HUDEP-2 (cell line): ENCODE measurements at regions not wholly inside any gene's neighbourhood (a gene's known extent, or its start where the extent isn't known, plus 50 kb on each side); places are given as distances from the start of the nearest gene placed in this dataset.
"Not testable (repeated sequence)": the region's sequence is repeated elsewhere in the genome, so short reads cannot be mapped to it uniquely, and the experiment has no call there.

Experiments used
- DNase-seq, 76 experiments: peaks; one replicate each; lab custom pipeline; 2025; ENCODE audit not compliant: unreplicated experiment in 76 of 76; lab: John Stamatoyannopoulos, UW

DNA sequence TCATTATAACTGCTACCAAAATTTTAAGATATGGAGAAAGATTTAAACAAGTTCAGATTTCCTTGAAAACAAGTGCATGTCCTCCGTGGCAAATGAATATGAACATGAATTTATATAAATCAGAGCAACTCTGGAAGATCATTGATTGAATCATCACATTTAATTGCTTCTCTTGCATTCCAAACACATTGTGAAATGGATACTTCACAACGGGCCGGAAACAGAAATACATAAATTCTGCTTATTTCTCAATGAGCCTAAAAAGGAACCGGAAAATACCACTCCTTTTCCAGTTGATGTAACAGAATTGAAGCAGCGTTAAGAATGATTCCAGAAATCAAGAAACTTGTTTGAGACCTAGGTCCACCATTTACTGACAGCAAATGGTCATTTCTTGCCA, 134.6 kb upstream of the BTN3A2 start:
- DNase-seq: no peak

DNA sequence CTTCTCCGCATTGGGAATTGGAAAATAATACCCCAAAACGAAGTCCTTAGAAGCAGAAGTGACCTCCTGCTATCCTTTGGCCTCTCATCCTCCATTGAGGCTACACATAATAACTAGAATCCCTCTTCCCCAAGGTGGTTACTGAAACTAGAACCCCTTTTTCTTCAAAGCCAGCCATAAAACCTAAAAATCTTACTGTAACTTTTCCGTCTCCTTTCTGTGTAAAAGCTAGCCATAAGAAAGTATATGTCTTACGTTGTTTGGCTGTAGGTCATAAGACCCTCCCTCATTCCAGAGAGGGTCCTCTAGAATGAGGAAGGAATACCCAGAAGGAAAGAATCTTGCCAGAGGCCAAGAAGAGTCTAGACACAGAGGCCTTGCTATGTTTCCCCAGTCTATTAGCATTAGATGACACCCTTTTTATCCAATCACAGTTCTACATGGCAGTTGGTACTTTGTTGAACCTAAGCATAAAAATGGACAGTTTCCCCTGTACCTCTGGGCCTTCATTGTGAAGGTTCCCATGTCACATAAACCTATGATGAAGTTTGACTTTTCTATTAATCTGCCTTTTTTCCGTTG, 133.9 kb upstream of the BTN3A2 start:
- DNase-seq: no peak

DNA sequence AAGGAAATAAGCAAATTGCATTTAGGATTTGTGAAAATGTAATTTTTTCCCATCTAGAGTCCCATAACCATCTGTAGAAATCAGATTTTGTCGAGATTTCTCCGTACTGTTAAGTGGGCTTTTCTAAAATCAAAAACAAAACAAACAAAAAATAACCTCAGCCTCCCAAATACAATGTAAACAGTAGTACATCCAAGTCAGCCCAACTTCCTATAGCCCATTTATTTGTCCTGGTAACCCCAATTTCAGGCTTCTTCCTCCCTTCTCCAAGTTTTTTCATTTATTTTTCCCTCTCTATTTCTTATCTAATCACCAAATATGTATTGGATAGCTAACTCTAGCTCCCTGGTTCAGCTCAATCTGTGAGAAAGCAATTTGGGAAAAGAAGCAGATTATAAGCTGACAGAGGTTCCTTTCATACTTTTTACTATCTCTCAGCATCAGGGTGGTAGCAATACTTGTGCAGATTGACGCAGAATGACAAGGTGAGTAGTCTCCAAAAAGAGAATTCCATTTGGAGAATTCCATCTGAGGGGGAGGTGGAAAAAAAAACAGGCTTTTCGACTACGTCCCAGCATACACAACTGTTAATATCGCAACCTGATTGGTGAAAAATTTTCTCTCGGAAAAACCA, 132.6 kb upstream of the BTN3A2 start:
- no peak for DNase-seq

DNA sequence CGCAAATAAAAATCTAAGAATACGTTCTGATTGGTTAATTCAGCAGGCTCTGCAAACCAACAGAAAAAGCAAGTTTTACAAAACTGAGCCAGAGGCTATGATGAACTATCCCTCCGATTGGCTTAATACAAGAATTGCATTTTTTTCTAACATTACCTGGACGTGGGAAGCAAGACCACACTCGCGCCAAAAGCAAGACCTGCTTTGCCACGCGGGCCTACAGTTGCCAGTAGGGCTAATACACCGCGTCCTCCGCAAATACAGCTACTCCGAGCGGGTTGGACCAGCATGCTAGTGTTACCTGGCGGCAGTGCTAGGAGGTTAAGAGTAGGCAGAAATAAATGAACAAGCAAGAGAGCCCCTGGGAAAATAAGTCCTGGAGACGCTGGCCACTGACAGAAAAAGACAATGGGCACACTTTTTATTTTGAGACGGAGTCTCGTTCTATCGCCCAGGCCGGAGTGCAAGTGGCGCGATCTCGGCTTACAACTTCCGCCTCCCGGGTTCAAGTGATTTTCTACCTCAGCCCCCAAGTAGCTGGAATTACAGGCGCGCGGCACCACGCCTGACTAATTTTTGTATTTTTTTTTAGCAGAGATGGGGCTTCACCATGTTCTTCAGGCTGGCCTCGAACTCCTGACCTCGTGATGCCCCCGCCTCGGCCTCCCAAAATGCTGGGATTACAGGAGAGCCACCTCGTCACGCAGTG, 131.9 kb upstream of the BTN3A2 start:
- peak in 4 of 76 experiments; percentile 37 to 59 (median 48) for DNase-seq

DNA sequence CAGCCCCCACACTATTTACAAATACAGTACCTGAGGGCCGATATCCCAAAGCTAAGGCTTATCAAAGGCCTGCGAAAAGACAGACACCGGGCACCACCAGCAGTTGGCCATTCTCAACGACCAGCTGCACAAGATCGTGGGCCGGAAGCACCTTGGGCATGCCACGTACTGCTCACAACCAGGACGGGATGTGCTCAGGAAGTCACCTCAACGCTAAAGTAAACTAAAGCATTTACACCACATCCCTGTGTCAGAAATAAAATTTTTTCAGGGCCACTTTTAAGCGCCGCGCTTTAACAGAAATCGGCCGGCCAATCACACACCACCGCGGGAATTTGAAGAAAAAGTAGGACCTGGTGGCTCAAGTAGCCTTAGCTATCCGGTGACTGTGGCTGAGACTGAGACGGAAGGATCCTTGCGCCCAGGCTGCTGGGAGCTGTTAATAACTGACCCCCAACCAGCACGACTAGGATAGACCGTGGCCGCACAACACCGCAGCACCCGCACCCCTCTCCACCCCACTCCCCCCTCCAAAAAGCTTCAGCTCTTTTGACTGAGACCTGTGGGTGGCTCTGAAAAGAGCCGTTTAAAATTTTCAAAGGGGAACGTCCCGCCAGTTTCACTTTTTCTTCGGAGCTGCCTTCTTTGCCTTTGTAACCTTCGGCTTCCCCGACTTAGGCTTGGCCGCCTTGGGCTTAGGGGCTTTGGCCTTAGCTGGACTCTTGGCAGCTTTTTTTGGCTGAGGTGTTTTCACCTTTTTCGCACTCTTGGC, 131.2 kb upstream of the BTN3A2 start:
- DNase-seq: peak in 60 of 76 experiments; percentile 57 to 92 (median 80)

DNA sequence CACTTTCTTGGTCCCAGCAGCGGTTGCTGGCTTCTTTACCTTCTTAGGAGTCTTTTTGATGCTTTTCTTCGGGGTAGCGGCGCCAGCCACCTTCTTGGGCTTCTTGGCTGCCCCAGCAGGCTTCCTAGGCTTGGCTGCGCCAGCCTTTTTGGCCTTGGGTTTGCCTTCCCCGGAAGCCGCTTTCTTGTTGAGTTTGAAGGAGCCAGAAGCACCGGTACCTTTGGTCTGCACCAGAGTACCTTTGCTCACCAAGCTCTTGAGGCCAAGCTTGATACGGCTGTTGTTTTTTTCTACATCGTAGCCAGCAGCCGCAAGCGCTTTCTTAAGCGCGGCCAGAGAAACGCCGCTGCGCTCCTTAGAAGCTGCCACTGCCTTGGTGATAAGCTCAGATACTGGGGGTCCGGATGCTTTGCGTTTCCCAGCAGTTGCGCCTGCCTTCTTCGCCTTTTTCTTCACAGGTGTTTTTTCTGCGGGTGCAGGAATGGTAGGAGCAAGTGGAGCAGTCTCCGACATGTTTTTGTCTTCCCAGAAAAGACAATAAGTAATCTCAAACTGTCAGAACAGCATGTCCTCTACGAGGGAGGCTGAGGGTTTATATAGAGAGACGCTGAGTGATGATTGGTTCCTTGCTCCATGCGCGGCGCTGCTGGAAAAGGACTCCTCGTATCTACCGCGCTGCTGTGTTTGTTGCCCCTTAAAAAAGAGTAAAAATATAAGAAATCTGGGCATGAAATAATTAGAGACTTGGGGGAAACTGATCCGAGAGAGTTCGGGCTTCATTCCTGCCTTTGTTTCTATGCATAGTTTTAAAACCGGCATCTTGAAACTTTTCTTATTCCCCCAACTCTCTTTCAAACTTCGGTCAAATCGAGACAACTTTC, 130.3 kb upstream of the BTN3A2 start:
- peak in 68 of 76 experiments; percentile 69 to 98 (median 90) for DNase-seq

DNA sequence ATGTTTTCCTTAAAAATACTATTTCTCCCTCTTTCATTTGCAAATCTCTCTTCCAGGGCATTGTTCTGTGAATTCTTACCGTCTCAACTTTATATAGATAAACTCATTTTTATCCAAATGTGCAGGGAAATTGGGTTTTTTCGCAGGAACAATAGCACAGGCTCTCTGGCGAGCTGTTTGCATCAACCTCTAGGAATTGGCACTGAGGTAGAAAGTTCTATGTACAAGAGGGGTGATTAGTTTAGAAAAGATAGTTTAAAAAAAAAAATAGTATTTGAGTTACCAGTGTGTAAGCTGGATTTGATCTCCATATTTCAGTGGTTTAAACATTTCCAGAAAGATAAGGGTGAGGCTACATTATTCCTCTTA, 129.7 kb upstream of the BTN3A2 start:
- DNase-seq: peak in 18 of 76 experiments; percentile 32 to 78 (median 55)

DNA sequence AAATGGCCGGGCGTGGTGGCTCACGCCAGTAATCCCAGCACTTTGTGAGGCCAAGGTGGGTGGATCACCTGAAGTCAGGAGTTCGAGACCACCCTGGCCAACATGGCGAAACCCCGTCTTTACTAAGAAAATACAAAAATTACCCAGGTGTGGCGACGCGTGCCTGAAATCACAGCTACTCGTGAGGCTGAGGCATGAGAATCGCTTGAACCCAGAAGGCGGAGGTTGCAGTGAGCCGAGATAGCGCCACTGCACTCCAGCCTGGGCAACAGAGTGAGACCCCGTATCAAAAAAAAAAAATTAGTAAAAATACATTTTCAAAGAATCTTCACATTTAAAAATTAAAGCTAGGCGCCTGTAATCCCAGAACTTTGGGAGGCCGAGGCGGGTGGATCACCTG, 125.6 kb upstream of the BTN3A2 start:
- not testable (repeated sequence) for DNase-seq

DNA sequence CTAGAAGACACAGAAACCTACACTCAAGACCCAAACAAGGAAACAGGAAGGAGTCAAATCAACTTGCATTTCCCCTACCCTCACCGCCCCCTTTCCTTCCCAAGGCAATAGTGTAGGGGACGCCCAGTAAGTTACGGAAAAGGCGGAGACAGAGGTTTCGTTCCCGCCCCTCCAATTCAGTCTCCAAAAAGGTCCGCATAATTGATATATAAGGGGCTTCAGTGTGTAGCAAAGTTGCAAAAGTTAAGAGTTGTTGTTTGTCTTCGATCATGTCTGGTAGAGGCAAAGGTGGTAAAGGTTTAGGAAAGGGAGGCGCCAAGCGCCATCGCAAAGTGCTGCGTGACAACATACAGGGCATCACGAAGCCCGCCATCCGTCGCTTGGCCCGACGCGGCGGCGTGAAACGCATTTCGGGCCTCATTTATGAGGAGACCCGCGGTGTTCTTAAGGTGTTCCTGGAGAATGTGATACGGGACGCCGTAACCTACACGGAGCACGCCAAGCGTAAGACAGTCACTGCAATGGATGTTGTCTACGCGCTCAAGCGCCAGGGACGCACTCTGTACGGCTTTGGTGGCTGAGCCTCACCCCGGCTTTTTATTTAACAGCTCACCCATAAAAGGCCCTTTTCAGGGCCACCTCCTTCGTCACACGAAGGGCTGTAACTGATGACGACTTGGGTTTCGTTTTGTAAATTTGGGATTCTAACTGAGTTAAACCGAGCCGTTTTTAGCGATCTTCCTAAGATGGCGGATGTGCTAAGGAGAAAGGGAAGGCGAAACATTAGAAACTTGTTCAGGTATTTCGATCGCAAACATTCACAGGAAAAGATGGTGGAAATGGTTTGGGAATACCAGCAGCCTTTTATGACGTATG, 124.6 kb upstream of the BTN3A2 start:
- DNase-seq: peak in 67 of 76 experiments; percentile 80 to 99 (median 93)

DNA sequence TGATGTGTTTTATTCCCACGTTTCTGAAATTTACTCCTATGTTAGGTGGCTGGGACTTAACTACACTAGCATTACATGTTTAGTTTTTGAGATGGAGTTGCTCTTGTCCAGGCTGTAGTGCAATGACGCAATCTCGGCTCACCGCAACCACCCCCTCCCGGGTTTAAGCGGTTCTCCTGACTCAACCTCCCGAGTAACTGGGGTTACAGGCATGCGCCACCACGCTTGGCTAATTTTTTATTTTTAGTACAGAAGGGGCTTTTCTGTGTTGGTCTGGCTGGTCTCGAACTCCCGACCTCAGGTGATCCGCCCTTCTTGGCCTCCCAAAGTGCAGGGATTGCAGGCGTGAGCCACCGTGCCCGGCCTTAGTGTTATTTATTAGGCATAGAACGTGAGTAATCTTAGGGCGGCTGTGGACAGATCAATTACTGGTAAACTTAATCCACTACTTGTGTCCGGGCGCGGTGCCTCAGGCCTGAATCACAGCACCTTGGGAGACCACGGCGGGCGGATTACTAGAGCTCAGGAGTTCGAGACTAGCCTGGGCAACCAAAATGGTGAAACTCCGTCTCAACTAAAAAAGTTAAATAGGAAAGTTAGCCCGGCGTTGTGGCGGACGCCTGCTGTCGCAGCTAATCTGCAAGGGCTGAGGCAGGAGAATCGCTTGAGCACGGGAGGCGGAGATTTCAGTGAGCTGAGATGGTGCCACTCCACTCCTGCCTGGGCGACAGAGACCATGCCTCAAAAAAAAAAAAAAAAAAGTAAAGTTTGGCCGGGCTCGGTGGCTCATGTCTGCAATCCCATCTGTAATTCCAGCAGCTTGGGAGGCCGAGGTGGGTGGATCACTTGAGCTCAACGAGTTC, 123.7 kb upstream of the BTN3A2 start:
- DNase-seq: peak in 25 of 76 experiments; percentile 24 to 76 (median 53)

DNA sequence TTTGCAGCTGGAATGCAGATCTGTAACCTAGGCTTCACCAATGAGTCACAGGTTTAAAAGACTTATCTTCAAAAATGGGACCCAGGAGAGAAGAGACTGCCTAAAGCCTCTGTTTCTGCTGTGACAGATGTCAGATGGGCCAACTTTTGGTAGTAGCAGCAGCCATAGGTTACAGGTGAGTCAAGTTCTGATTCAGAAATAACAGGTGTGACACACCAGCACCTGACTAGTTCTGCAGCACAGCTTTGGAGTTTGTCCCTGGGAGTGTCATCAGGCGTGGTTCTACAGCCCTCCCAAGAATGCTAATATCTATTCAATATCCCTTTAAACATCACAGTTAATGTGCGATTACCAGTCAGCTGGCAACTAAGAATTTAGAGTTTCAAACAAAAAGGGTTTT, 121.9 kb upstream of the BTN3A2 start:
- peak in 1 of 76 experiments; percentile 29 for DNase-seq

DNA sequence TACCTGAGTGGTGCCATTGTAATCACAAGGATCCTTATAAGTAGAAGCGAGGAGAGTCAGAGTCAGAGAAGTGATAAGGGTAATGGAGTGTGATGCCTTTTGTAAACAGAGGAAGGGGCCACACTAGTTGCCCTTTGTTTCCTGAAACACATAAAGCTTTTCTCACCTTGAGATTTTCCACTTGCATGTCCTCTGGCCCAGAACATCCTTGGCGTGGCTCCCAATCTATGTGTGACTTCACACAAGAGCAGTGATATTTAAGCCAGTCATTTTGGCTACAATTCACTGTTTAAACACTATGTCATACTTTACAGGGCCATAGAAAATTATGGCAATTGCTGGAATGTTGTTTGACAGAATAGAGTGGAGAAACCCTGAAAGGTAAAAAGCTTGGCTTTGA, 121.2 kb upstream of the BTN3A2 start:
- DNase-seq: peak in 15 of 76 experiments; percentile 18 to 53 (median 37)

DNA sequence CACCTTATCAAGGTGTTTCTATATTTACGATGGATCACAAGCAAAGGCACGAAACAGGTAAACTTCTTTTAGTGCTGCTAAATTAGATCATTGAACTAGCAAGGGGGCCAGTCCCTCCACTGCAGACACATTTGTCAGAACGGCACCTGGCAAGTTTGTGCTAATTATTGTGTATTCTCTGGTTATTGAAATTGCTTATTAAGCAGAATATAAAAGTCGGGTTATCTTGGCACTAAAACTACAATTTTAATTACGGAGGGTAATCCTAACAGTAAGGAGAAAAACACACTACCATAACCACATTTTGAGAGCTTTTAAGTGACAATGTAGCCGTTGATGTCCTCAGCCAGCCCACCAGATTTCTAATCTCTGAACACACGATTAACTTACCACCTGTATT, 118.9 kb upstream of the BTN3A2 start:
- DNase-seq: no peak

DNA sequence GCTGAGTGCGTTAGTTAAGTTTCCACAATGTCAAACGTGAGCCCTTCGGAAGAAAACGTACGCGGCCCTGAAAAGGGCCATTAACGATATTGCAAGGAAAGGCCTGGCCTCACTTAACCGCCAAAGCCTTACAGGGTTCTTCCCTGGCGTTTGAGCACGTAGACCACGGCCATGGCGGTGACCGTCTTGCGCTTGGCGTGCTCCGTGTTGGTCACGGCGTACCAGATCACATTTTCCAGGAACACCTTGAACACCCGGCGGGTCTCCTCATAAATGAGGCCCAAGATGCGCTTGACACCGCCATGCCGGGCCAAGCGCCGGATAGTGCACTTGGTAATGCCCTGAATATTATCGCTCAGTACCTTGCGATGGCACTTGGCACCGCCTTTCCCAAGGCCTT, 118.4 kb upstream of the BTN3A2 start:
- no peak for DNase-seq

DNA sequence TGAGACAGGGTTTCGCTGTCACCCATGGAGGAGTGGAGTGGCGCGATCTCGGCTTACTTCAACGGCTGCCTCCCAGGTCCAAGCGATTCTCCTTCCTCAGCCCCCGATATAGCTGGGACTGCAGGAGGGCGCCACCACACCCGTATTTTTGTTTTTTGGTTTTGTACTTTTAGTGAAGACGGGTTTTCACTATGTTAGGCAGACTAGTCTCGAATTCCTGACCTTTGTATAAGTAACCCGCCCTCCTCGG, 115.4 kb upstream of the BTN3A2 start:
- peak in 21 of 76 experiments; percentile 67 to 95 (median 80) for DNase-seq

DNA sequence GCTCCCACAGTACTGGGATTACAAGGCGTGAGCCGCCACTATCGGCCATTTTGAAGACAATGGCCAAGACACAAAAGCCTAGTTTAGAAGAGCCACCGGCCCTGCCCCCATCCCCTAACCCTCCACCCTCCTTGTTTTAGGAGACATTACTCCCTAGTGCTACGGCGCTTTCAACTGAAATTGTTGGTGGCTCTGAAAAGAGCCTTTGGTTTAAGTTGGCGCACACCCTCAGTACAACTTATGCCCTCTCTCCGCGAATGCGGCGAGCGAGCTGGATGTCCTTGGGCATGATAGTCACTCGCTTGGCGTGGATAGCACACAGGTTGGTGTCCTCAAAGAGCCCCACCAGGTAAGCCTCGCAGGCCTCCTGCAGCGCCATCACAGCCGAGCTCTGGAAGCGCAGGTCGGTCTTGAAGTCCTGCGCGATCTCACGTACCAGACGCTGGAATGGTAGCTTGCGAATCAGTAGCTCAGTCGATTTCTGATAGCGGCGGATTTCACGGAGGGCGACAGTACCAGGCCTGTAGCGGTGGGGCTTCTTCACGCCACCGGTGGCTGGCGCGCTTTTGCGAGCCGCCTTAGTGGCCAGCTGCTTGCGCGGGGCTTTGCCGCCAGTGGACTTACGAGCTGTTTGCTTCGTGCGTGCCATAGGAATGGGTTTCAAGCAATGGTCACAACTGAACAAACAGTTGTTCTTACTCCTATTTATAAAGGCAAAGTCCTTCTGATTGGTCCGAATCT, 114.9 kb upstream of the BTN3A2 start:
- peak in 67 of 76 experiments; percentile 64 to 96 (median 91) for DNase-seq

DNA sequence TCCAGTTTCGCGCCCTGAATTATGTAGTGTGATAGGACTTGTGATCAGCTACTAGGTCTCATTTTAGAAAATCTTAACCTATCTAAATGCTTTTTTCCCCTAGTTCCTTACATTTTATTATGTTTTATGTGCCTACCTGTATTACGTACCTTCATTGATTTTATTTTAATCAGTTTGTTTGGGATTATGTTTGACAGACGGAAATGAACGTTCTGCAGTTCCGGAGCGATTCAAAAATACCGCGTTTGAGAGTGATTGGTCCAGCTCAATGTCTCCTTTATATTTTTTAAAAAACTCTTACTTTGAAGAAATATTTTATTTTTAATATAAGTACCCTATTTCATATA, 114.3 kb upstream of the BTN3A2 start:
- peak in 5 of 76 experiments; percentile 53 to 79 (median 67) for DNase-seq
